K562 (cell line): ENCODE measurements at regions not wholly inside any gene's neighbourhood (a gene's known extent, or its start where the extent isn't known, plus 50 kb on each side); places are given as distances from the start of the nearest gene placed in this dataset.

ENCODE experiments used
- ATAC-seq: fragments of 200-7000 bp; cut with Tn5 transposase; 3 replicates; pipeline ENCODE4 v1.9.1; 2020; ENCODE audit warnings: moderate library complexity
- BruUV-seq: library from RNA; stranded (reverse); fragments of 400-500 nt; replicated peaks from 2 replicates; lab custom pipeline; 2021; lab: Mats Ljungman, UMichigan
- CTCF ChIA-PET: fragments of 300-600 bp; formaldehyde crosslinking; extraction: SDS; loops from one replicate; lab custom pipeline; 2021; ENCODE audit warnings: low intra/inter-chr PET ratio; lab: Yijun Ruan, JAX
- POLR2A ChIA-PET: fragments of 300-600, 350-650 bp; sonication (Branson Sonifier 250); formaldehyde crosslinking; extraction: SDS; loops from one replicate; lab custom pipeline; 2021; ENCODE audit warnings: antibody characterized with exemption, inconsistent platforms; lab: Yijun Ruan, JAX
- DNase-seq, 4 experiments: peaks; one replicate each; pipeline versions ENCODE4 v3.0.0 to v3.0.0-alpha.2; 2011 to 2018; ENCODE audit warnings: low spot score in 3 of 4, mixed read lengths in 3 of 4; ENCODE audit errors: extremely low read depth in 1 of 4
- FAIRE-seq: peaks from 2 replicates; lab custom pipeline; 2011; peaks lifted over from hg19 to GRCh38; lab: Jason Lieb, UNC
- H2AFZ ChIP-seq: 2 replicates; pipeline ENCODE4 v1.6.0; 2011; ENCODE audit warnings: low read depth, low read length, control low read depth, inconsistent platforms
- H3K27ac ChIP-seq: fragments of 200-600 bp; 3 replicates; pipeline ENCODE4 v1.8.0; 2011; ENCODE audit warnings: low read depth, mild to moderate bottlenecking, control low read depth, inconsistent platforms, low read length, moderate library complexity, mixed read lengths; ENCODE audit errors: extremely low read depth
- H3K27me3 ChIP-seq, 2 experiments: fragments of 300-600 bp in 1 of 2; 2 replicates in 1 of 2; 3 replicates in 1 of 2; pipeline versions ENCODE4 v1.6.0 to v1.8.0; 2011; ENCODE audit warnings: inconsistent platforms in 2 of 2, low read length in 2 of 2, mild to moderate bottlenecking in 1 of 2, mixed read lengths in 1 of 2, moderate library complexity in 1 of 2; ENCODE audit not compliant: control insufficient read depth in 2 of 2, insufficient read depth in 2 of 2
- H3K36me3 ChIP-seq: fragments of 300-600 bp; 3 replicates; pipeline ENCODE4 v1.8.0; 2011; ENCODE audit warnings: mild to moderate bottlenecking, low read length, inconsistent platforms; ENCODE audit not compliant: control insufficient read depth, insufficient read depth
- H3K4me1 ChIP-seq, 2 experiments: fragments of 200-600 bp in 1 of 2; replicated peaks in 1 of 2; 2 replicates in 1 of 2; 3 replicates in 1 of 2; pipeline versions ENCODE4 v1.5.1 to v1.8.0; 2011; ENCODE audit warnings: inconsistent platforms in 2 of 2, low read length in 2 of 2, mild to moderate bottlenecking in 1 of 2, mixed read lengths in 1 of 2, moderate library complexity in 1 of 2; ENCODE audit not compliant: control insufficient read depth in 2 of 2, insufficient read depth in 2 of 2
- H3K4me2 ChIP-seq: 2 replicates; pipeline ENCODE4 v1.6.1; 2011; ENCODE audit warnings: low read length, control low read depth, inconsistent platforms, mixed read lengths; ENCODE audit not compliant: insufficient read depth
- H3K4me3 ChIP-seq: fragments of 200-600 bp; sonication (generic), shearing (Covaris generic); 2 replicates; pipeline ENCODE4 v1.5.1; 2016; ENCODE audit warnings: control low read depth, inconsistent platforms
- H3K79me2 ChIP-seq: fragments of 200-600 bp; 3 replicates; pipeline ENCODE4 v1.8.0; 2011; ENCODE audit warnings: low read length, inconsistent platforms; ENCODE audit not compliant: control insufficient read depth, insufficient read depth
- H3K9ac ChIP-seq, 2 experiments: 2 replicates each; pipeline versions ENCODE4 v1.6.0 to v1.6.1; 2011; ENCODE audit warnings: low read depth in 2 of 2, low read length in 2 of 2, control low read depth in 1 of 2, inconsistent platforms in 1 of 2, mild to moderate bottlenecking in 1 of 2, mixed read lengths in 1 of 2; ENCODE audit not compliant: insufficient read depth in 1 of 2
- H3K9me1 ChIP-seq: one replicate; pipeline ENCODE4 v1.6.0; 2011; ENCODE audit warnings: inconsistent platforms, mild to moderate bottlenecking, low read length, moderate library complexity; ENCODE audit not compliant: control insufficient read depth, insufficient read depth
- H3K9me3 ChIP-seq: replicated peaks from 2 replicates; pipeline ENCODE4 v1.5.1; 2011; ENCODE audit warnings: low read depth, low read length, inconsistent platforms; ENCODE audit not compliant: control insufficient read depth, insufficient read depth
- H4K20me1 ChIP-seq: replicated peaks from 2 replicates; pipeline ENCODE4 v1.6.1; 2011; ENCODE audit warnings: low read length, inconsistent platforms, mixed read lengths; ENCODE audit not compliant: control insufficient read depth, insufficient read depth
- CBX2 ChIP-seq: fragments of 200-600 bp; sonication (generic); IDR thresholded peaks from one replicate; pipeline ENCODE4 v1.6.1; 2012; ENCODE audit warnings: mild to moderate bottlenecking, low read length, inconsistent platforms; ENCODE audit not compliant: insufficient read depth, poor library complexity, severe bottlenecking
- CBX5 ChIP-seq: IDR thresholded peaks from 2 replicates; pipeline ENCODE4 v1.6.1; 2014; ENCODE audit warnings: low read depth, borderline replicate concordance
- CCAR2 ChIP-seq: fragments of 200-400 bp; formaldehyde crosslinking; IDR thresholded peaks from 2 replicates; pipeline ENCODE4 v1.6.1; 2017; ENCODE audit warnings: mild to moderate bottlenecking, low read depth, low read length
- E2F3 ChIP-seq: fragments of 250-450 bp; sonication (Bioruptor Pico); IDR thresholded peaks from 2 replicates; pipeline ENCODE4 v1.4.0; 2020; ENCODE audit warnings: mild to moderate bottlenecking
- ETV5 ChIP-seq: sonication (generic); formaldehyde crosslinking; IDR thresholded peaks from 2 replicates; pipeline ENCODE4 v1.4.0; 2020; ENCODE audit warnings: low read depth, mild to moderate bottlenecking, missing genetic modification reagents
- GTF2F1 ChIP-seq: IDR thresholded peaks from 2 replicates; pipeline ENCODE4 v1.6.1; 2011; ENCODE audit warnings: low read depth, low read length, improper control_type of control experiment
- MIER1 ChIP-seq: fragments of 450-650 bp; IDR thresholded peaks from 2 replicates; pipeline ENCODE4 v1.6.1; 2016; ENCODE audit warnings: antibody characterized with exemption, mild to moderate bottlenecking, low read depth
- POLR2A ChIP-seq: fragments of 450-650 bp; conservative IDR thresholded peaks from 2 replicates; pipeline ENCODE4 v1.6.1; 2016
- PRMT5 ChIP-seq: sonication (generic); formaldehyde crosslinking; IDR thresholded peaks from 2 replicates; pipeline ENCODE4 v1.5.0; 2020; ENCODE audit warnings: missing genetic modification reagents
- TAF9B ChIP-seq: fragments of 450-650 bp; IDR thresholded peaks from 2 replicates; pipeline ENCODE4 v1.6.1; 2018; ENCODE audit warnings: mild to moderate bottlenecking; ENCODE audit not compliant: partially characterized antibody
- ZNF174 ChIP-seq: fragments of 250-450 bp; sonication (Bioruptor Pico); IDR thresholded peaks from 2 replicates; pipeline ENCODE4 v1.4.0; 2020; ENCODE audit warnings: mild to moderate bottlenecking
- ZNF253 ChIP-seq: fragments of 250-450 bp; sonication (Bioruptor Pico); conservative IDR thresholded peaks from 2 replicates; pipeline ENCODE4 v1.6.1; 2021; ENCODE audit warnings: mild to moderate bottlenecking
- ZNF830 ChIP-seq: fragments of 250-450 bp; sonication (Bioruptor Pico); IDR thresholded peaks from 2 replicates; pipeline ENCODE4 v1.5.0; 2021; ENCODE audit warnings: mild to moderate bottlenecking
- WGBS: fragments of 100-300 bp; shearing (Covaris generic); methylation state at CpG from one replicate; pipeline ENCODE4 v1.1.6; 2016; ENCODE audit warnings: low coverage, mixed read lengths; ENCODE audit not compliant: insufficient coverage; ENCODE audit errors: missing lambda C conversion rate; 5-methylcytosine and 5-hydroxymethylcytosine counted together
- in situ Hi-C: fragments of 300-500 bp; cut with MboI; formaldehyde crosslinking; loops from 4 replicates; pipeline ENCODE4 v1.15.0; 2018; ENCODE audit warnings: inconsistent platforms, mixed read lengths
- intact Hi-C: fragments of 100-400 bp; cut with micrococcal nuclease; formaldehyde crosslinking; loops from 2 replicates; pipeline ENCODE4 v1.14.2; 2022
- TF ChIP-seq, protein P1 (sequence below): fragments of 450-650 bp; IDR thresholded peaks from 2 replicates; pipeline ENCODE4 v1.6.1; 2014; ENCODE audit warnings: low read depth, mild to moderate bottlenecking, moderate library complexity, borderline replicate concordance
- TF ChIP-seq, protein P2 (sequence below): sonication (generic); formaldehyde crosslinking; IDR thresholded peaks from 2 replicates; pipeline ENCODE4 v1.8.0; 2022; ENCODE audit warnings: missing genetic modification reagents, mild to moderate bottlenecking, borderline replicate concordance

DNA sequence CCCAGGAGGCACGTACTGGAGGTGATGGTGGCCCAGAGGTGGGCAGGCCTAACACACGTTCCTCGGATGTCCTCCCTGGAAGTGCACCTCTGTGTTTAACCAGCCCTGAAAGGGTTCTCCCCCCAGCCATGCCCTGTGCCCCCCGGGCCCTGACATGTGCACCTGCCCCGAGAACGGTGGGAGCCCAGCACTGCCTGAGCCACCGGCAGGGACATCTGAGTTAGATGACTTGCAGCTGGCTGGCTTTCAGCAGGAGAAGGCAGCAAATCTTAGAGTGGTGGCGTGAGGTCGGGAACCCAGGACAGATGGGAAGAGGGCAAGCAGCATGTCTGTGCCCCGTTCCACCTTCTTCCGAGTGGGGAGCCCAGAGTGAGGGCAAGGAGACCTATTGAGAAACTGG, 291.8 kb downstream of the TCERG1L start:
- no peaks in the 10 kb centered on the region for H3K4me1 ChIP-seq
- no peak overlapping the region for H2AFZ ChIP-seq
- POLR2A ChIA-PET: no interaction called here
- H3K9me3 ChIP-seq: no peaks in the 10 kb centered on the region
- H3K27me3 ChIP-seq: 0 out of 5 replicates have a peak, but pooled peaks cover 0 to 6% of the 10 kb centered on the region in 2 experiments
- in situ Hi-C loops (no loop called here), intact Hi-C loops (no loop called here)
- no peak overlapping the region for H3K4me2 ChIP-seq
- no peaks in the 10 kb centered on the region for H3K36me3 ChIP-seq
- no peak overlapping the region for H3K9ac ChIP-seq
- TF ChIP-seq ZNF253 (CRISPR knock-in tag) (no peak), CBX2 (no peak), POLR2A (no peak), ETV5 (no peak)
- ATAC-seq (no peak), DNase-seq (no peak), FAIRE-seq (no peak)
- no peak overlapping the region for H3K27ac ChIP-seq
- no peak overlapping the region for H3K4me3 ChIP-seq
- BruUV-seq: no TSS peak
- H3K9me1 ChIP-seq: no peaks in the 10 kb centered on the region
- 8% methylated on average over 10 of the region's 11 CpGs for WGBS
- CTCF ChIA-PET: no interaction called here
- H3K79me2 ChIP-seq: no peaks in the 10 kb centered on the region
- no peaks in the 10 kb centered on the region for H4K20me1 ChIP-seq

DNA sequence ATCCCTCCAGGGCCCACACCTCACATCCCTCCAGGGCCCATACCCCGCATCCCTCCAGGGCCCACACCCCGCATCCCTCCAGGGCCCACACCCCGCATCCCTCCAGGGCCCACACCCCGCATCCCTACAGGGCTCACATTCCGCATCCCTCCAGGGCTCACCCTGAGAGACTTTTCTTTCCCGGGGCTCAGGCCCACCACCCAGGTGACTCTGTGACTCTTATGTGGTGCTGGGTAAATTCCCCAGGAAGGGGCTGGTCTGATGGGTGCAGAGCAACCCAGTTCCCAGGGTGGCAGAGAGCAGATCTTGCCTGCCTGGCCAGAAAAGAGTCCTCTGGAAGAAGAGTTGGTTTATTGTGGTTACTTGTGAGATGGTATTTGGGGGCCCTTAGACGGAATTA, 290.7 kb downstream of the TCERG1L start:
- H3K9me3 ChIP-seq: no peaks in the 10 kb centered on the region
- DNase-seq: no peak
- no peak overlapping the region for H3K4me2 ChIP-seq
- H3K79me2 ChIP-seq: no peaks in the 10 kb centered on the region
- in situ Hi-C loops: no loop called here
- ChIA-PET CTCF (no interaction called here), POLR2A (no interaction called here)
- ATAC-seq: no peak
- WGBS: 4% methylated on average over 4 of the region's 7 CpGs
- no TSS peak for BruUV-seq
- H3K27ac ChIP-seq: no peak overlapping the region
- no peak overlapping the region for H3K9ac ChIP-seq
- H3K4me1 ChIP-seq: no peaks in the 10 kb centered on the region
- FAIRE-seq: no peak
- H3K4me3 ChIP-seq: no peak overlapping the region
- no peak overlapping the region for H2AFZ ChIP-seq
- no peaks in the 10 kb centered on the region for H3K36me3 ChIP-seq
- no peaks in the 10 kb centered on the region for H4K20me1 ChIP-seq
- no peaks in the 10 kb centered on the region for H3K27me3 ChIP-seq
- intact Hi-C loops: no loop called here
- H3K9me1 ChIP-seq: no peaks in the 10 kb centered on the region
- TF ChIP-seq CBX2 (no peak), CCAR2 (no peak), GTF2F1 (no peak), PRMT5 (CRISPR knock-in tag) (no peak), MIER1 (no peak), TAF9B (no peak), ZNF830 (CRISPR knock-in tag) (no peak), CBX5 (no peak), ZNF174 (no peak), E2F3 (CRISPR knock-in tag) (no peak)
- TF ChIP-seq, protein P1, sequence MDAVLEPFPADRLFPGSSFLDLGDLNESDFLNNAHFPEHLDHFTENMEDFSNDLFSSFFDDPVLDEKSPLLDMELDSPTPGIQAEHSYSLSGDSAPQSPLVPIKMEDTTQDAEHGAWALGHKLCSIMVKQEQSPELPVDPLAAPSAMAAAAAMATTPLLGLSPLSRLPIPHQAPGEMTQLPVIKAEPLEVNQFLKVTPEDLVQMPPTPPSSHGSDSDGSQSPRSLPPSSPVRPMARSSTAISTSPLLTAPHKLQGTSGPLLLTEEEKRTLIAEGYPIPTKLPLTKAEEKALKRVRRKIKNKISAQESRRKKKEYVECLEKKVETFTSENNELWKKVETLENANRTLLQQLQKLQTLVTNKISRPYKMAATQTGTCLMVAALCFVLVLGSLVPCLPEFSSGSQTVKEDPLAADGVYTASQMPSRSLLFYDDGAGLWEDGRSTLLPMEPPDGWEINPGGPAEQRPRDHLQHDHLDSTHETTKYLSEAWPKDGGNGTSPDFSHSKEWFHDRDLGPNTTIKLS: no peak
- TF ChIP-seq, protein P2, sequence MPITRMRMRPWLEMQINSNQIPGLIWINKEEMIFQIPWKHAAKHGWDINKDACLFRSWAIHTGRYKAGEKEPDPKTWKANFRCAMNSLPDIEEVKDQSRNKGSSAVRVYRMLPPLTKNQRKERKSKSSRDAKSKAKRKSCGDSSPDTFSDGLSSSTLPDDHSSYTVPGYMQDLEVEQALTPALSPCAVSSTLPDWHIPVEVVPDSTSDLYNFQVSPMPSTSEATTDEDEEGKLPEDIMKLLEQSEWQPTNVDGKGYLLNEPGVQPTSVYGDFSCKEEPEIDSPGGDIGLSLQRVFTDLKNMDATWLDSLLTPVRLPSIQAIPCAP (CRISPR knock-in tag): no peak
